CD1c-positive myeloid dendritic cell (primary cell): ENCODE measurements at regions not wholly inside any gene's neighbourhood (a gene's known extent, or its start where the extent isn't known, plus 50 kb on each side); places are given as distances from the start of the nearest gene placed in this dataset.
"Not testable (repeated sequence)": the region's sequence is repeated elsewhere in the genome, so short reads cannot be mapped to it uniquely, and the experiment has no call there.

Experiments
- DNase-seq: peaks from one replicate; pipeline ENCODE4 v3.0.0-alpha.2; 2016; ENCODE audit errors: extremely low spot score

DNA sequence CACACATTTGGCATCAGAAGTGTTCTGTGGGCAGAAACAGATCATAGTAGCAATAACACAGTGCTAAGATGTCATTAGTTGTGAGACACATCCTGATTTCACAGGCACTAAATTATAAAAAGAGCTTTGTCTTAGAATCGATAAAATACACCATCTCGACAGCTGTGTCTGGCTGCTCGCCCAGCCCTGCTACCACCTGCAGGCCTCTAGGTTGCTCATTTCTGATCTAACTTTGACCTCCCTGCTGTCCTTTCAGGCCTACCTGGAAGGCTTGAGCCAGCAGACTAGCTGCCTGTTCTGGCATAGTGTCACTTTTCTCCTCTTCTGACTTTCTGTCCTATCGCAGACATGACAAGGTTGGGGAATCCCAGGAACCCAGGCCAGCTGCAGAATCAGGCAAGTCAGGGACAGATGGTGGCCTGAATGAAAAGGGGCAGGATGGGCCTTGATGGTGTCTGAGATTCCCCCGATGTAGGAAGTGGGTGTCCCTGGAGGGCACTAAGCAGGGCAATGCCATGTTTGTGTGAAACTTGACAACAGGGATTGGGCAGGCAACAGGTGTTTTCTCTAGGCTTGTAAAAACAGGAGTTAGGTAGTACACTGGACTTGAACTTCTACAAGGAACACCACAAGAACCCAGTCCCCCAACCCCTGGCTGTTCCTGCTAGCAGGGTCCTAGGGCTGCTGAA is 66.6 kb upstream of the RHOU start:
- DNase-seq = no peak

DNA sequence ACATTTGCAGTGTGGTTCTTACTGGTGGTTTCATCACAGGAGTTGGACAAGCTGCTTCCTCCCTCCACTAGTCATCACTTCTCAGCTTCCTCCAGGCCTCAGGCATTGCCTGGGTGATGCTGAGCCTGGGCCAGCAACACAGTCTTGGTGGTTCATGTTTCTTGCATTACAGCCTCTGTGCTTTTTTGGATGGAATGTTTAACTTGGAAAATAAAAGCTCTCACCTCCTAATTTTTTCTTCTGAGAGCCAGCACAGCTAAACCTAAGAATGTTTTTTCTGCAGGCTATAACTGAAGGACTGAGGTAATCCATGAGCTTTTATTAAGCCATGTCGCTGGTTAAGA is 66.1 kb upstream of the RHOU start:
- no peak for DNase-seq

DNA sequence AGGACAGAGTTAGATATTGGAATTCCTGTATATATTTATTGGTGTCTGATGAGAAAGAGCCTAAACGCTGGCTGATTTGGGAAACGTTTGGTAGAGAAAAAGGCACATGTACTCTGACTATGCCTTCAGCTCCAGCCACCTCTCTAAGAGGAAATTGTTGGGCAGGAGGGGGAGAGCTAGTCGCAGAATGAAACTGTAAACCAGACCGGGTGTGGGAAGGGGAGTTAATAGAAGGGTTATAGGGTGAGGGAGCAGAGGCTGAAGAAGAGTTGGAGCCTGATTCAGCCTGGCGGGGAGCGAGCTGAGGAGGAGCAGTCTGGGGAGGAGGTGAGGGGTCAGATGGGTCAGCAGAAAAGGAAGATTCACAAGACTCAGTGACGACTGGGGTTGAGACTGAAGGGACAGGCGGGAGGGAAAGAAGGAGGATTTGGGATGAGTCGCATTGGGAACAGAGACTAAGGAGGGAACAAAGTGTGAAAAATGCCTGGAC is 54.2 kb upstream of the RHOU start:
- DNase-seq = not testable (repeated sequence)

DNA sequence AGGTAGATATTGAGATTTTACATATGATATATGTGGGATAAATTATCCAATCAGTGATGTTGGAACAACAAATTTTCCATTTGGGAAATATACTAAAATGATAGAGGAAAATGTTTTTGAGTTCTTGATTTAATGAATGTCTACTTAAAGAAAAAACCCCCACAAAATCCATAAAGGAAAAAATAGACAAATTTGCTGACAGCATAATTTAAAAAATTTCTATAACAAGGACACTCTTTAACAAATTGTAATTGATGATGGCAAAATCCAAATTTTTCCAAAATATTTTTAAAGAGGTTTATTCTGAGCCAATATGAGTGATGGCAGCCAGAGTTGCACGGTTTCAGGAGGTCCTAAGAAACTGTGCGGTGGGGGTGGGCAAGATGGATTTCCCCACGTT is 51.9 kb upstream of the RHOU start:
- DNase-seq = no peak

DNA sequence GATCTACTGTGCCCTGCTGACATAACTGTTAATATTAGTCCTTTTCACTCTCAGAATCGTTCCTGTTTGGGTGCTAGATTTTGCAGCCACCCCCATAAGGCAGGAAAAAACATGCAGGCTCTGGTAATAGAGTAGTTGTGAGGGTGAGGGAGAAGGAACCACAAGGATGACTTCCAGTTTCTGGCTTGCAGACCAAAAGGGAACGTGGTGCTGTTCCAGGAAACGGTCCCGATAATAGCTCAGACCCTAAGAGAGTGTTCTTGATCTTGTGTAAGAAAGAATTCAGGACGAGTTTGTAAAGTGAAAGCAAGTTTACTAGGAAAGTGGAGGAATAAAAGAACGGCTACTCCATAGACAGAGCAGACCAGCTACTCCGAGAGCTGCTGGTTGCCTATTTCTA is 50.7 kb upstream of the RHOU start:
- DNase-seq = peak; percentile 26

DNA sequence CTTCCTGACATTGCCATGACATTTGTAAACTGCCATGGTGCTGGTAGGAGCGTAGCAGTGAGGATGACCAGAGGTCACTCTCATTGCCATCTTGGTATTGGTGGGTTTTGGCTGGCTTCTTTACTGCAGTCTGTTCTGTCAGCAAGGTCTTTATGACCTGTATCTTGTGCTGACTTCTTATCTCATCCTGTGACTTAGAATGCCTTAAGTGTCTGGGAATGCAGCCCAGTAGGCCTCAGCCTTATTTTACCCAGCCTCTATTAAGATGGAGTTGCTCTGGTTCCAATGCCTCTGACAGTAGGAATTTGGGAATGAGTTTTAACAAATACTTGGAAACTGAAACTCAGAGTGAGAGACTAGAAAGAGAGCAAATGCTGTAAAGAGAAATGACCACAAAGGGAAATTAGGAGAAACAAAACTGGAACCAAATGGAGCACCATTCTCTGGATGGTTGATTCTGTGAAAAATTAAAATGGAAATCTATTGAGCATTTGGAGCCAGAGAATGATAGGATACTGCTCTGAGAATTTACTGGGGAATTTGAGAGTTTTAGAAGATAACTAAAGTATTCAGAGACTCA is 50.1 kb upstream of the RHOU start:
- no peak for DNase-seq
